ENCODE measurements at regions not wholly inside any gene's neighbourhood (a gene's known extent, or its start where the extent isn't known, plus 50 kb on each side); places are given as distances from the start of the nearest gene placed in this dataset.

DNA sequence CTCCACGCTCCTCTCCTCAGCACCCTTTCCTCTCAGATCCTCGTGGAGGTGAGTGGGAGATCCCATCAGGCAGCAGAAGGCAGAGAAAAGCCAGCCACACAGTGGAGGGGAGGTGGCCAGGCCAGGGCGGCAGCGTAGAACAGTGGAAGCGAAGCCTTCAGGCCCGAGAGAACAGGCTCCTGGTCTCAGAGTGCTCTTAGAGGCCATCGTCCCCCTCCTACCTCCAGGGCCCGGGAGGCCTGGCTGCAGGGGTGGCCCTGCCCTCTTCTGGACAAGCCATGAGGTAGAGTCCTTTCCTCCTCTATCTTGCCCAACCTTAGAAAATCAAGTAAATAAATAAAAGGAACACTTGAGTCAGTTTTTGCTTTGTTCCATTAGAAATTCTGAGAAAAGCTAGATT is 202.0 kb downstream of the KATNAL1 start:
- no peak for DNase-seq

DNA sequence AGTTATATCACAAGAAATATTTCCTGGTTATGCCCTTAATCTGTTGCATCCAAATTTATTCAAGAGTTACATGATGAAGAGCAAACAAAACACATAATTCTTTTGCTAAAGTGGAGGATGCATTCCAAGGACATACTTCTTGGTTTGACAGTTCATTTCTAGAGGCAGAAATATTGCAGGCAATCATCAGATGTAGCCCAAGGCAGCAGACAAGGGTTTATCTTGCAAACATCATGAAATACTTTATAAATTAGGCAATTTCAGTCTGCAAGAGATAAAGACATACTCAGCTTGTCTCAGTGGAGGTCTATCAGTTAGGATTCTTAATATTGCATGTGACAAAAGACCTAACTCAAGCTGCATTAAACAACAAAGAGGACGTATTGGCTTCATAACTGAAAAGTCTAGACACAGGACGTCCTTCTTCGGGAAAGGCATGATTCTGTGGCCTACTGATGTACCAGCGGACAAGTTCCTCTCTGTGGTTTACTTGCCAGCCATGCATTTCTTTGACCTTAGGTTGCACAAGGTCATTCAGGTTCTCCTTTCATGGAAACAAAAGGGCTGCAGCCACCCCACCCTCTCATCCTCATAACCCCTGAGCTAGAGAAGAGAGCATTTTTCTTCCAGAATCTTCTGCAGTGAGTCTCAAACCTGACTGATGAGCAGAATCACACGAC is 204.1 kb downstream of the KATNAL1 start:
- no peak for DNase-seq

DNA sequence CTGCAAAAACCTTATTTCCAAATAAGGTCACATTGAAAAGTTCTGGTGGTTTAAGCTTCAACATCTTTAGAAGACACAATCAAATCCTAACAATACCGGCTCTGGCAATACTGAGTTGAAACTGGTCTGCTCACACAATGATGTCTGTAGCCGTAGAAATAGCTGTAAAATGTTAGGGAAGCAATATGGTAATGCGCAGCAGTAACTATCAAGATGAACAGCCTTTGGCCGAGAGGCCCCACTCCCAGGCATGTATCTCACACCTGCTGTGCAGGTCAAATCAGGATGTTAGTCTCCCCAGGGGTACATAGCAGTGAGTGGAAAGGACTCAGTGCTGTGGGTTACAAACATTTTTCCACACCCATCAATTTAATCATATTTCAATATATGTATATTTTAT is 207.1 kb downstream of the KATNAL1 start:
- no peak for DNase-seq

DNA sequence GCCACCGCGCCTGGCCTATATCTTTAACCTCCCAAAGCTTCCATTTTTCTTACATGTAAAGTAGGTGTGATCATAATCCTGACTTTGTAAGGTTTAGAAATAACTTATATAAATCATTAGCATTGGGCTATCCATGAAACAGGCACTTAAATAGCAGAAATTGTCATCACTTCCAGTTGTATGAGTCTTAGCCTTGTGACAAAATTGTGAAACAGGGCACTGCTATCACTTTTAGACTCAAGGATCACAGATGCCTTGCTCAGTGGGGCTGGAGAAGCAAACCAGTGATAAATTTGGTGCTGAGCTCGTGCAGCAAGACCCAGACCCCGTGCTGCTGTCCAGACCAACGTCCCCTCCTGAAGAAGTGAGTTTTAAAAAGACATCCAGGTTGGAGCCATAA is 209.7 kb downstream of the KATNAL1 start:
- DNase-seq, result no peak

DNA sequence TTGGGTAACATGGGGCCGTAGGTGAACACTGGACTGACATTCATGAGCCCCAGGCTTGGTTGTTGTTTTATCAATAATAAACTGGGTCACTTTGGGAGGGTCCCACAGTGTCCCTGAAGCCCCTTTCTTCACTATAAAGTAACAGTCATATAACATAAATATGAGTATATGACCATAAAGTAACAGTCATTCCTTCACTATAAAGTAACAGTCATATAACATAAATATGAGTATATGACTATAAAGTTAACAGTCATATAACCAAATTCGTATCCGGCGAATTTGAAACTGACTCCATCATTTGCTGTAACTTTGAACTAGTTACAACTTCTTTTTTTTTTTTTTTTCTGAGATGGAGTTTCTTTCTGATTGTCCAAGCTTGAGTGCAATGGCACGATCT is 210.3 kb downstream of the KATNAL1 start:
- DNase-seq, result no peak

DNA sequence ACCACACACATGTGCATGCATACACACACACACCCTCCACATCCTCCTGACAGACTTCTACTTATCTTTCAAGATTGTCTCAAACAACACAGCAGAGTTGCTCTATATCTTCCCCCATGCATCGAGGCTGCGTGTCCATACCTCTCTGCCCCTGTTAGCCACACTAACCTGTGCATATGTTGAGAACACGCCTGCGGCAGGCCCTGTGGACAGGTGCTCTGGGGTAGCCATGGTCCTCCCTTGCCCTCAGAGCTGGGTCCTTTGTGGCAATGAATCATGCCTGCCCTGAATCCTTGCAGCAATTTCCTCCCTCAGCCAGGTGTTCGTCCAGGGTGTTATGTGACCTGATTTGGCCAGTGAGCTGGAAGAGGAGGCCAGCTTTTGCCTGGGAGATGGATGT is 213.3 kb downstream of the KATNAL1 start:
- no peak for DNase-seq

DNA sequence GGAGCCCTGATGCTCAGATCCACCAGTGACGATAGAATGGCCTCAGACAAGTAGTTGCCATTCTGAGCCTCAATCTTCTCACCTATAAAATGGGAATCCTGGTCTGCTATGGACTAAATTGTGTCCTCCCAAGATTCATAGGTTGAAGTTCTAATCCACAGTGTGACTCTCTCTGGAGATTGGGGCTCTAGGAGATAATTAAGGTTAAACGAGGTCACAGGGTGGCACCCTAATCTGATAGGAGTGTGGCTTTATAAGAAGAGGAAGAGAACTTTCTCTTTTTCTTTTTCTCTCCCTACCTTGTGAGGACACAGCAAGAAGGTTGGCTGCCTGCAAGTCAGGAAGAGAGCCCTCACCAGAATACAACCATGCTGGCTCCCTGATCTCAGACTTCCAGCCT is 214.1 kb downstream of the KATNAL1 start:
- no peak for DNase-seq

DNA sequence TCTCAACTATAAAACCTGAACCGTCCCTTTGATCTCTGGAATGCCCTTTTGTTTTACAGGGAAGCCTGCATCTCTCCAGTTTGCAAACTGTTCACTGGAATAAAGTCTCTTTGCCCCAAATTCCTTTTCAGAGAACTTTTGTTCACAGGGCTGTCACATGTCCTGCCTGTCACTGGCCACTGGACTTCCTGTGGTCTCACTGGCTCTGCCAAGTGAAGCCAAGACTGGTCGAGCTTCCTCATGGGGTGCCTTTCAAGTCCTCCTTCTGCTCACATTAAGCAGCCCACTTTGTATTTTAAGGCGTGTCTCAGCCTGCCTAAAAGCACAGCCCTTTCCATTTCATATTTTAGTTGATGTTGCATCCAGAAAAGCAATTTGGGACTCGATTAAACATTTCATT is 215.7 kb downstream of the KATNAL1 start:
- DNase-seq, result no peak

DNA sequence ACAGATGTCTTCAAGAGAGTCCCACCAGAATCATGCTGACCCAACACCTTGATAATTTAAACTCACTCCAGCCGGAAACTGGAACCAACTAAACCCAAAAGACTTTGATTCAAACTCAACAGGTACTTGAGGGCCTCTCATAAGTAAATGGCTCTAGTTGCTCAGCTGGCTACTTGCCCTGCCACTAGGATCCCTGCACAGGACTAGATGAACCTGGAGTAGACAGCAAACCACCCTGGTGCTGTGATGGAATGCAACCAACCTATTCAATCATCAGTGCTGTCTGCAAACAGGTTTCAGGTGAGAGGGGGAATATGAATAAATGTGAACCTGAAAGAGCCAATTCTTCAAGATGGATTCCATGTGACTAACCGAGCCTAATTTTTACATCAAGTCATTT is 216.3 kb downstream of the KATNAL1 start:
- no peak for DNase-seq

DNA sequence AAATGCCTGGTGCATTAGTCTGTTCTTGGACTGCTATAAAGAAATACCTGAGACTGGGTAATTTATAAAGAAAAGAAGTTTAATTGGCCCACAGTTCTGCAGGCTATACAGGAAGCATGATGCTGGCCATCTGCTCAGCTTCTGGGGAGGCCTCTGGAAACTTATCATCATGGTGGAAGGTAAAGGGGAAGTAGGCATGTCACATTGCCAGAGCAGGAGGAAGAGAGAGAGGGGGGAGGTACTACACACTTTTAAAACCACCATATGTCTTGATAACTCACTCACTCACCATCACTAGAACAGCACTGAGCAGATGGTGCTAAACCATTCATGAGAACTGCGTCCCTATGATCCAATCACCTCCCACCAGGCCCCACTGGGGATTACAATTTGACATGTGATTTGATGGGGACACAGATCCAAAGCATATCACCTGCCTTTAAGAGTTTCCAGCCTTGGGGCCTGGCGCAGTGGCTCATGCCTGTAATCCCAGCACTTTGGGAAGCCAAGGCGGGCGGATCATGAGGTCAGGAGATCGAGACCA is 219.0 kb downstream of the KATNAL1 start:
- no peak for DNase-seq

DNA sequence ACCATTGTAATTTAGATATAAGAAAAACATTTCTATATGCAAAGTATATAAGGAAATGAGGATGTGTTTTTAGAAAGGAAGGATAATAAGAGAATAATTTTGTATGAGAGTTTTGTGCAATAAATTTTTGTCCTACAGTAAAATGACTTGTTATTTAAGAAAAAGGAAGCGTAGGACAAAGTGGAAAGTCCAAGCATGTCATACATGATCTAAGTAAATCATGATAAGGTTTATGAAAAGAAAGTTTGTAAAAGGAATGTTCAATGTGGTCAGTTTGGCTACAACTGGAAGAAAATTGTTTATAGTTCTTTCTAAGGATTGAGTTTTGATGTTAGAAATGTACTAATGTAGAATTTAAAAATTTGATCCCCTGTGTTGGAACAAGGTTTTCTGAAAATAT is 222.3 kb downstream of the KATNAL1 start:
- DNase-seq, result no peak

DNA sequence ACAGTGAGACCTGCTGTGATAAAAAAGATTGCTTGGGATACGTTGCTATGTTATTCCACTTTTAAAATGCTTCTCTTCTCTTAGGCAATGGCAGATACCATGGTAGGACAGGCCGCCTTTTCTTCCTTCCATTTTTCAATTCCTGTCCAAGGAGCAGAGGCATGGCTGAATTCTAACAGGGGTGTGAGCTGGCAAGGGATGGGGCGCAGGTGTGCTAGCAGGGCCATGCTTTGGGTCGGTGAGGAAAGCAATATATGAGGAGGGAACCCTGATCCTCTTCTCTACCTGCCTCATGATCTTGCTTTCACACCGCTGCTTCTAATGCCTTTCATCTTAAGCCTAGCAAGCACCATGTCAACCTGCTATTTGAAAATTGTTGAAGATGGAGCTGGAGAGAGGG is 225.0 kb downstream of the KATNAL1 start:
- DNase-seq, result no peak

DNA sequence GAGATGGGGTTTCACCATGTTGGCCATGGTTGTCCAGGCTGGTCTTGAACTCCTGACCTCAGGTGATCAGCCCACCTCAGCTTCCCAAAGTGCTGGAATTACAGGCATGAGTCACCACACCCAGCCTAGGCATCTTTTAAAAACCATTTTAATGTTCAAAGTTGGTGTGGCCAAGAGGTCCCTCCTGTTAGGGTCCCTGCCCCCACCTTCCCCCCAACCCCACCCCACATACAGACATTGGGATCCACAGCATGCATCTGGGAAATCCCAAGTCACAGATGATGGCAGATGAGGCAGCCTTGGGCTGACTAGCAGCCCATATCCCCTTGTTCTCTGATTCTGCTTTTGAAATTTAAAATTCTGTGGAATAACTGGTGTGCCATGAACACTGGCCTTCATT is 226.0 kb downstream of the KATNAL1 start:
- no peak for DNase-seq

DNA sequence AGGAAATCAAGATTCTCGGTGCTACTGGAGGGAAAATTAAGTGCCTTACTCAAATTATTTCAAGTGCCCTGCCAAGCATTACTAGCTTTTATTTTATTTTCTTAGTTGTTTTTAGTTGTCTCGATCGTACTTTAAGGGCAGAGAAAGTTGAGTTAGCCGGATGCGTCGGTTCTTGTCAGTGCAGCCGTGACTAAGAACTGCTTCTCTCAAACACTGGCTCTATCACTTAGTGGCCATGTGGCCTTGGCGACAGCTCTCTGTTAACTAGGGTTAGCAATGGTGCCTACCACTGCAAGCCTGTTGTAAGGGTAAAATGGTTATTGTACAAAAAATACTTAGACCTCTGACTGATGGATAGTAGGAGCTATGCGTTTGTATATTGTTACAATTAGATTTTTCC is 227.8 kb downstream of the KATNAL1 start:
- DNase-seq, result no peak

DNA sequence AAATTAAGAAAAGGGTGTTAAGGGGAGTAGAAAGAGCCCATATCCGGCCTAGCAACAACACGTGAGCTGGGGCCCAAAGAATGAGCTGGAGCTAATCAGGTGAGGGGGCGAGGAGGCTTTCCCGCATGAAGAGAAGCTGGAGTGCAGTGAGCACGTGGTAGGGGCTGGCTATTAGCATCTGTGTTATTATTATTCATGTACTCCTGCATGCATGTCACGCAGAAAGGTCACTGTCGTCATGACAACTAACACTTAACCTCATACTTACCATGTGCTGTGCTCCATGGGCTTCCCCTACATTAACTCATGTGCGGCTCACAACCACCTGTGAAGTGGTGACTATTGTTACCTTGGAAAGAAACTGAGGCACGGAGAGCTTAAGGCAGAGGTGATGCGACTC is 227.6 kb upstream of the UBL3 start:
- no peak for DNase-seq

DNA sequence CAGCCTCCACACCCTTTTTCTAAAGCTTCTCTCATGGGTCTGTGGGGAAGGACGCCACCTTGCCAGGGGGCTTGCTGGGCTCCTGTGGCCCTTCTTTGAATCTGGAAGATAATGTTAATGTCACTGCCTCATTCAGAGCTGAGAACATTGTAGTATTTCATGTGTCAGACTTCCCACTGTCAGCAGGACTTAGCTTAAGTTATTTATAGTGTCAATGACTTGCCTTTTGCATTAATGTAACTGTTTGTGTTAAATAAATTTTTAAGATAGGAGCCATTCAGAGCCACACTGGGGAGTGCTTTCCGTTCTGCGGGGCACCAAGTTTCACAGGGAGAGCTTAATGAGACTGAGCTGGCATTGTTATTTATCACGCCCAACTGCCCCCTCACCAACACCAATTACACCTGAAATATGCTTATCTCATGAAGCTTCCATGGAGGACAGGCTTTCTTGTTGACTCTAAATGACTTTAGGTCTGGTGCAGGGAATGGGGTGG is 226.9 kb upstream of the UBL3 start:
- DNase-seq, result no peak

DNA sequence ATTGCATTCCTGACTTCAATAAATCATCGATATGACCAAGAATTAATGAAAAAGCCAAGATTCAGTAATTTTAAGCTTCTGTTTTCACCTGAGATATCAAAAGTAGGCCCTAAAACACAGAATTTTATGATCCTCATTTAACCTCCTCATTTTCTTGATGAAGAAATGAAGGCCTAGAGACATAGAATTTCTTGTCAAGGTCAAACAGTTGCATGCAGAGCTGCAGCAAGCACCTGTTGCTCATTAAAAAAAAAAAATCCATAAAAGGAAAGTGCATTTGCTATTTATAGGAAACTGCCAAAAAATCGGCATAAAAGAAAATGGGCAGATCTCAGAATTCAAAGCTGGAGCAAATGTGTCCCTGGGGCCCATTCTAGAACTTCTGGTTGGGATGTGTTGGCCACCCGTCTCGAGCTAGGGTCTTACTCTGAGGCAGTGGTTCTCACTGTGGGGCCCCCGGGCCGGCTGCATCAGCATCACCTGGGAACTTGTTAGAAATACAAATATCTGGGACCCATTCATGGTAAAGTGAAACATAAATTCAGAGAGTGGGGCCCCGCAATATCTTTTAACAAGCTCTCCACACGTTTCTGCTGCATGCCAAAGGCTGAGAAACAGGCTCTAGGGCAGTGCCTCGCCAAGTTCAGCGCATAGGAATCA is 224.7 kb upstream of the UBL3 start:
- no peak for DNase-seq

DNA sequence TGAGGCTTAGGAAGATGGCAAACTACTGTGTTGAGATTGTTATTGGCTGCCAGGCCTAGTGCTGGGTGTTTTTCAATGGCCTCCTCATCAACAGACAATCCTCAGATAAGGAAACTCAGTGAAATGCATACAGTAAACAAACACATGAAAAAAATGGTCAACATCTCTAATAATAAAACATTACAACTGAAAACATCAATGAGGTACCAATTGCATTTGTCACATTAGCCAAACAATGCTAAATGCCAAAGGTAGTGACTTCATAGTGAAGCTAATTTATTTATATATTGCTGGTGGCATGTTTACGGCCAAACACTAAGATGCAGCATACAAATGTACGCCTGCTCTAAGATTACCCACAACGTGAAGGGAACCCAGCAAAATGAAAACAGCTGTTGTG is 224.0 kb upstream of the UBL3 start:
- DNase-seq, result no peak

DNA sequence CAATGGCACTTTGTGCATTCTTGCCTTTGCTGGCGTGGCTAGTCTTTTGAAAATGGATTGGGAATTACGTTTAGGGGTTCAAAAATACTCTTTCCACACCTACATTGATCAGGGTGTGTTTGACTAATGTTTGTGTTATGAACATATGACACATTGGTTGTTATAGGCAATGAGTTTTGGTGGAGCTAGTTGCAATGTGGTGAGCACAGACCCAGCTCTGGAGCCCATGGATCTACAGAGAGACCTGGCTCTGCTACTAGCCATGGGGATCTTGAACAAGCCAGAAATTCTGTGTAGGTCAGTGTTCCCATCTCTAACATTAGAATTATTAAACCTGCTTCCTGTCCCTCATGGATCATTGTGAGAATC is 222.4 kb upstream of the UBL3 start:
- DNase-seq, result no peak

DNA sequence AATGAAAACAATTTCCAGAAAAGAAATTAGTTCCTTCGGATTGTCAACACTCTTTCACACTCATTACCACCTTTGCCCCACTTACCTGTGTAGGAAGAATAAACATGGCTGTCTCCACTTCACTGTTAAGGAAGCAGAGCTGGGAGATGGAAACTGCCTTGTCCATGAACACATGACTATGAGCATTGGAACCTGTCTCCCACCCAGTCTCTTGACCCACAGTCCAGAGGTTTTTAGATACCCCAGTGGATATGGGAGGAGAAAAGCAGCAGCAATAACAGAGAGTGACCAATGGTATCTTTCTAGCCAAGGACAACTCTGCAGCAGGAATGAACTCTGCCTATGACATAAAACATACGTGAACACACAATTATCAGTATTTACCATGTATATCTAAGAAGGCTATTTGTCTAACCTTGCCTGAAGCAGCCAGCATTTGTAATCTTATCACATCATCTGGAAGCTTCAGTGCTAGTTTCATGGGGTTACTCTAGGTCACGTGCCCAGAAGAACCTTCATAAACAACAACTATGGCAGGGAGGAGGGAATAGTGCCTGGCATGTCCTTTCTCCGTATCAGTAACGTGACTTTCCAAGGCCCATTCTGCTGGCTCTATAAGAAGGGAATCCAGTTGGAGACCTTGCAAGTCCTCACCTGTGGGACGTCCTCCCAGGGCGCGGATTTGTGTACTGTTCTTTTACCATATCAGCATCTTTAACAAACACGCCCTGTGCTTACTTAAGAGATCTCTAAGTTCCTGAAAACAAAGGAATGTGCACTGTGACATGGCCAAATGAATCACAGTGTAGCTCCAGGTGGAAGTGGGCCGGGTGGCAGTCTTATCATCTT is 221.8 kb upstream of the UBL3 start:
- no peak for DNase-seq

DNA sequence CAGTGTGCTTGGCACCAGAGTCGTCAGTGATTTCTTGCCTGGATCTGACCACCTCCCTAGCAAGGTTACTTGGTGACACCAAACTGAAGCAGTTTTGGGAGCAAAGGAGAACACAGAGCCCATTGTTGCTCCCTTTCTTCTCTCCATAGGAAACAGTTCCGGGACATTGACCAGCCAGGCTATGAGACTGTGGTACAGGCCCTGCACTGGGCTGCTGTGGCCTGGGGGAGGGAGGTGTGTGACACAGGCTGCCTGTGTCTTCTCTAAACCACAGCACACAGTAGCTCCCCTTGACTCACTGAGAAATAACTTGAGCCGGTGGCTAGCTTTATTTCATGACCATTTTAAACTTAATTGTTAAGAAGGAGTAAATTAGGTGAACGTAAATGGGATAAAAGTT is 214.8 kb upstream of the UBL3 start:
- DNase-seq, result peak; percentile 3

DNA sequence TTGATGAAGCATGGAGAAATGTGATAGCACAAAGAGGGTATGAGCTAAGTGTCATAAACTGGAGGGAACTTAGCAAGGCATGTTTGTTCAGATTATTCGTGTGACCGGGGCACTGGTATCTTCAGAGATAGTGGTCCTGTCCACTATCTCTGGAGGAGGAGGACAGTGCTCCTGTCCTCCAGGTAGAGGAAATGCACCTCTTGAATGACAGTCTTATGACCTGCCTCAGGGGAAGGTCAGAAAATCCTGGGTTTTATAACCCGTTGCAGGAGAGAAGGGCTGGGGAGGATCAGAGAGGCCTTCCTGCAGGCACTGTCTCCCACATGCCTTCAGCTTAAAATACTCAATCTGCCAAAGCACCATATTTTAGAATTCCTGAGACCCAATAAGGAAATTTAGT is 213.5 kb upstream of the UBL3 start:
- DNase-seq, result no peak

DNA sequence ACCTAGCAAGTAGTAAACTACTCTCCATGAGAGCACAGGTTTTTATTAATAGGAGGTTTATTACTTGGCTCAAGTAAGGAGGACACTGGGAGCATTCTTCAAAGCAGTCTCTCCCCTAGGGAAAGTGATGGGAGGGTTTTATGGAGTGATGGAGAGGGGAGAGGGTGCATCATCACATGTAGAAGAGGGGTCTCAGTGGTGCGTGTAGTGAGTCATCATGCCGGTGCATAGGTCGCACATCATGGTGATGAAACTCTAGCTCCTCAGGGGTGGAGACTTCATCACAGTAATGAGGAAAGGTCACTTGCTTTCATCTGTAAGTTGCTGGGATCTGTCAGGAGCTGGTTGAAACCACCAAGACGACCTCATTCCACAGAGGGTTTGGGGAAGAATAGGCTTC is 210.8 kb upstream of the UBL3 start:
- peak; percentile 40 for DNase-seq

DNA sequence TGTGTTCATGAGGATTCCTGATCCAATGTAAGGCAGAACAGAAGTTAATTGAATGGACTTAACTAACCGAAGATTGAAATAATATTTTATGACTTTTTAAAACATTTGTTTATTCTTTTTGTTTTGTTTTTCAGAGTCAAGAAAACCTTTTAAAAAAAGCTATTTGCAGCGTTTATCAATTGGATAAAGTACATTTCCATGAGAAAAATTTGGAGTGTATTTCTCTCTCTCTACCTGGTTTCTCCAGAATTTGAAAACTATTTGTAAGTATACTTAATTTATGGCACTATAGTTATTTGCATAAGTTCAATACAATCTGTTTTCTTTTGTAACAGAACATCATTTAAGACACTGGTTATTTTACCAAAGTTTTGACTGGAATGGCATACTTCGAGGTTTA is 208.0 kb upstream of the UBL3 start:
- DNase-seq, result no peak
